ENCODE measurements at regions not wholly inside any gene's neighbourhood (a gene's known extent, or its start where the extent isn't known, plus 50 kb on each side); places are given as distances from the start of the nearest gene placed in this dataset.

- no peak for TF ChIP-seq EZH2 (IDR thresholded peaks at IDR 0.05; ENCODE audit: borderline replicate concordance, low read depth, low read length, poor library complexity, severe bottlenecking)
- TF ChIP-seq CTCF (conservative IDR thresholded peaks at IDR 0.05; ENCODE audit: low read depth, low read length), result no peak
- intact Hi-C loops (cut with micrococcal nuclease; ENCODE audit: unreplicated experiment), result no loop called here
- Histone ChIP-seq H3K4me3 (ENCODE audit: low read depth, low read length, poor library complexity, severe bottlenecking) (no peak overlapping the region), H3K27ac (ENCODE audit: low read depth, low read length, poor library complexity, severe bottlenecking) (no peak overlapping the region), H3K36me3 (ENCODE audit: insufficient read depth, low read length, poor library complexity, severe bottlenecking) (no peaks in the 10 kb centered on the region), H3K27me3 (replicated peaks; ENCODE audit: insufficient read depth, low read depth, low read length, poor library complexity) (no peaks in the 10 kb centered on the region), H3K9me3 (ENCODE audit: low read depth, low read length, poor library complexity, severe bottlenecking) (no peaks in the 10 kb centered on the region), H3K4me1 (ENCODE audit: insufficient read depth, low read length, poor library complexity, severe bottlenecking) (peaks cover 21% of the 10 kb centered on the region)
- POLR2A ChIA-PET (ENCODE audit: low non-redundant PET), result no interaction called here
- CTCF ChIA-PET, result no interaction called here
- no TSS peak for BruUV-seq (replicated peaks)
- no peak for DNase-seq (ENCODE audit: low spot score)
Measured at GRCh38 chr2:129658430-129658829, 321.0 kb upstream of the RAB6C start.

GRCh38 chr2:129661935-129662334, 317.5 kb upstream of the RAB6C start:
- intact Hi-C loops (cut with micrococcal nuclease; ENCODE audit: unreplicated experiment), result no loop called here
- TF ChIP-seq EZH2 (IDR thresholded peaks at IDR 0.05; ENCODE audit: borderline replicate concordance, low read depth, low read length, poor library complexity, severe bottlenecking) (no peak), CTCF (conservative IDR thresholded peaks at IDR 0.05; ENCODE audit: low read depth, low read length) (peak; percentile 47)
- ChIA-PET CTCF (no interaction called here), POLR2A (ENCODE audit: low non-redundant PET) (no interaction called here)
- DNase-seq (ENCODE audit: low spot score), result peak; percentile 37
- Histone ChIP-seq H3K4me3 (ENCODE audit: low read depth, low read length, poor library complexity, severe bottlenecking) (no peak overlapping the region), H3K27ac (ENCODE audit: low read depth, low read length, poor library complexity, severe bottlenecking) (no peak overlapping the region), H3K4me1 (ENCODE audit: insufficient read depth, low read length, poor library complexity, severe bottlenecking) (peaks cover 6% of the 10 kb centered on the region), H3K36me3 (ENCODE audit: insufficient read depth, low read length, poor library complexity, severe bottlenecking) (no peaks in the 10 kb centered on the region), H3K9me3 (ENCODE audit: low read depth, low read length, poor library complexity, severe bottlenecking) (no peaks in the 10 kb centered on the region), H3K27me3 (replicated peaks; ENCODE audit: insufficient read depth, low read depth, low read length, poor library complexity) (no peaks in the 10 kb centered on the region)
- BruUV-seq (replicated peaks), result no TSS peak

GRCh38 chr2:129667577-129667976, 311.9 kb upstream of the RAB6C start:
- Histone ChIP-seq H3K4me3 (ENCODE audit: low read depth, low read length, poor library complexity, severe bottlenecking) (no peak overlapping the region), H3K9me3 (ENCODE audit: low read depth, low read length, poor library complexity, severe bottlenecking) (no peaks in the 10 kb centered on the region), H3K27ac (ENCODE audit: low read depth, low read length, poor library complexity, severe bottlenecking) (no peak overlapping the region), H3K4me1 (ENCODE audit: insufficient read depth, low read length, poor library complexity, severe bottlenecking) (no peaks in the 10 kb centered on the region), H3K36me3 (ENCODE audit: insufficient read depth, low read length, poor library complexity, severe bottlenecking) (no peaks in the 10 kb centered on the region), H3K27me3 (replicated peaks; ENCODE audit: insufficient read depth, low read depth, low read length, poor library complexity) (peaks cover 6% of the 10 kb centered on the region)
- BruUV-seq (replicated peaks), result no TSS peak
- ChIA-PET CTCF (no interaction called here), POLR2A (ENCODE audit: low non-redundant PET) (no interaction called here)
- intact Hi-C loops (cut with micrococcal nuclease; ENCODE audit: unreplicated experiment), result no loop called here
- DNase-seq (ENCODE audit: low spot score), result no peak
- no peak for TF ChIP-seq EZH2 (IDR thresholded peaks at IDR 0.05; ENCODE audit: borderline replicate concordance, low read depth, low read length, poor library complexity, severe bottlenecking)
- no peak for TF ChIP-seq CTCF (conservative IDR thresholded peaks at IDR 0.05; ENCODE audit: low read depth, low read length)

Data from A673 (cell line).